ENCODE measurements at regions not wholly inside any gene's neighbourhood (a gene's known extent, or its start where the extent isn't known, plus 50 kb on each side); places are given as distances from the start of the nearest gene placed in this dataset.

- no peak overlapping the region for H3K9ac ChIP-seq (ENCODE audit: insufficient read depth, low read length)
- TF ChIP-seq EZH2 (IDR thresholded peaks at IDR 0.05; ENCODE audit: low read length, missing control alignments), result no peak
- no peak for TF ChIP-seq CTCF (conservative IDR thresholded peaks at IDR 0.05 in 1 of 2, IDR thresholded peaks at IDR 0.05 in 1 of 2; ENCODE audit: low read depth in 1 of 2, low read length in 2 of 2)
- no peak for DNase-seq (ENCODE audit: low read depth in 2 of 2)
These were observed 199.2 kb upstream of the MAOA start for GRCh38 chrX:43456906-43457305.

GRCh38 chrX:43467608-43468234, 188.4 kb upstream of the MAOA start:
- TF ChIP-seq EZH2 (IDR thresholded peaks at IDR 0.05; ENCODE audit: low read length, missing control alignments) (no peak), CTCF (conservative IDR thresholded peaks at IDR 0.05 in 1 of 2, IDR thresholded peaks at IDR 0.05 in 1 of 2; ENCODE audit: low read depth in 1 of 2, low read length in 2 of 2) (no peak)
- H2AFZ ChIP-seq (ENCODE audit: low read length), result no peak overlapping the region
- no peaks in the 10 kb centered on the region for H3K4me1 ChIP-seq (ENCODE audit: control insufficient read depth, extremely low read depth, insufficient read depth, low read length)
- H3K36me3 ChIP-seq (ENCODE audit: control insufficient read depth, insufficient read depth, low read length), result no peaks in the 10 kb centered on the region
- H3K27ac ChIP-seq (ENCODE audit: insufficient read depth, low read length), result no peak overlapping the region
- H3K79me2 ChIP-seq (ENCODE audit: control insufficient read depth, insufficient read depth, low read length), result no peaks in the 10 kb centered on the region
- DNase-seq (ENCODE audit: low read depth in 2 of 2), result no peak
- no peaks in the 10 kb centered on the region for H3K9me3 ChIP-seq (ENCODE audit: control insufficient read depth, insufficient read depth, low read depth, low read length)
- no peak overlapping the region for H3K4me3 ChIP-seq (replicated peaks in 1 of 4; ENCODE audit: control extremely low read depth in 1 of 4, insufficient read depth in 1 of 4, low read depth in 3 of 4, low read length in 4 of 4)
- H3K27me3 ChIP-seq (ENCODE audit: control insufficient read depth, insufficient read depth, low read length), result no peaks in the 10 kb centered on the region
- no peak overlapping the region for H3K4me2 ChIP-seq (ENCODE audit: extremely low read depth, insufficient read depth, low read length)
- H3K9ac ChIP-seq (ENCODE audit: insufficient read depth, low read length), result no peak overlapping the region
- no peaks in the 10 kb centered on the region for H4K20me1 ChIP-seq (ENCODE audit: control insufficient read depth, extremely low read depth, insufficient read depth, low read length)

More at GRCh38 chrX:43456906-43457305, 199.2 kb upstream of the MAOA start:
- Histone ChIP-seq H3K36me3 (ENCODE audit: control insufficient read depth, insufficient read depth, low read length) (no peaks in the 10 kb centered on the region), H3K27ac (ENCODE audit: insufficient read depth, low read length) (no peak overlapping the region), H3K4me1 (ENCODE audit: control insufficient read depth, extremely low read depth, insufficient read depth, low read length) (no peaks in the 10 kb centered on the region), H3K4me3 (replicated peaks in 1 of 4; ENCODE audit: control extremely low read depth in 1 of 4, insufficient read depth in 1 of 4, low read depth in 3 of 4, low read length in 4 of 4) (no peak overlapping the region), H4K20me1 (ENCODE audit: control insufficient read depth, extremely low read depth, insufficient read depth, low read length) (no peaks in the 10 kb centered on the region), H3K9me3 (ENCODE audit: control insufficient read depth, insufficient read depth, low read depth, low read length) (no peaks in the 10 kb centered on the region), H3K27me3 (ENCODE audit: control insufficient read depth, insufficient read depth, low read length) (no peaks in the 10 kb centered on the region), H3K4me2 (ENCODE audit: extremely low read depth, insufficient read depth, low read length) (no peak overlapping the region), H3K79me2 (ENCODE audit: control insufficient read depth, insufficient read depth, low read length) (no peaks in the 10 kb centered on the region), H2AFZ (ENCODE audit: low read length) (no peak overlapping the region)

- Histone ChIP-seq H4K20me1 (ENCODE audit: control insufficient read depth, extremely low read depth, insufficient read depth, low read length) (no peaks in the 10 kb centered on the region), H3K4me3 (replicated peaks in 1 of 4; ENCODE audit: control extremely low read depth in 1 of 4, insufficient read depth in 1 of 4, low read depth in 3 of 4, low read length in 4 of 4) (no peak overlapping the region), H2AFZ (ENCODE audit: low read length) (no peak overlapping the region), H3K27me3 (ENCODE audit: control insufficient read depth, insufficient read depth, low read length) (no peaks in the 10 kb centered on the region), H3K4me2 (ENCODE audit: extremely low read depth, insufficient read depth, low read length) (no peak overlapping the region), H3K36me3 (ENCODE audit: control insufficient read depth, insufficient read depth, low read length) (no peaks in the 10 kb centered on the region), H3K79me2 (ENCODE audit: control insufficient read depth, insufficient read depth, low read length) (no peaks in the 10 kb centered on the region), H3K27ac (ENCODE audit: insufficient read depth, low read length) (no peak overlapping the region), H3K4me1 (ENCODE audit: control insufficient read depth, extremely low read depth, insufficient read depth, low read length) (no peaks in the 10 kb centered on the region), H3K9me3 (ENCODE audit: control insufficient read depth, insufficient read depth, low read depth, low read length) (no peaks in the 10 kb centered on the region), H3K9ac (ENCODE audit: insufficient read depth, low read length) (no peak overlapping the region)
- DNase-seq (ENCODE audit: low read depth in 2 of 2), result no peak
- TF ChIP-seq CTCF (conservative IDR thresholded peaks at IDR 0.05 in 1 of 2, IDR thresholded peaks at IDR 0.05 in 1 of 2; ENCODE audit: low read depth in 1 of 2, low read length in 2 of 2) (no peak), EZH2 (IDR thresholded peaks at IDR 0.05; ENCODE audit: low read length, missing control alignments) (no peak)
These were observed 186.6 kb upstream of the MAOA start for GRCh38 chrX:43469391-43470054.
